ENCODE measurements at regions not wholly inside any gene's neighbourhood (a gene's known extent, or its start where the extent isn't known, plus 50 kb on each side); places are given as distances from the start of the nearest gene placed in this dataset.
"Not testable (repeated sequence)": the region's sequence is repeated elsewhere in the genome, so short reads cannot be mapped to it uniquely, and the experiment has no call there.

- Mint-ChIP-seq H3K4me1 (ENCODE audit: low read depth) (no peaks in the 10 kb centered on the region), H3K36me3 (ENCODE audit: low read depth) (no peaks in the 10 kb centered on the region), H3K4me3 (no peak overlapping the region), H3K27ac (no peak overlapping the region), H3K9me3 (peaks cover 18% of the 10 kb centered on the region), H3K27me3 (no peaks in the 10 kb centered on the region)
- Histone ChIP-seq H3K9me3 (ENCODE audit: control insufficient read depth in 1 of 2, insufficient read depth in 1 of 2, low read length in 2 of 2) (peaks cover 13 to 14% of the 10 kb centered on the region in 2 experiments), H3K27ac (ENCODE audit: low read depth in 1 of 2, low read length in 2 of 2) (no peak overlapping the region), H3K27me3 (ENCODE audit: control insufficient read depth in 1 of 2, insufficient read depth in 2 of 2, low read length in 2 of 2) (peaks cover 4 to 6% of the 10 kb centered on the region in 2 experiments), H3K36me3 (ENCODE audit: insufficient read depth, low read length) (no peaks in the 10 kb centered on the region), H3K4me1 (ENCODE audit: insufficient read depth, low read length) (no peaks in the 10 kb centered on the region), H3K4me3 (ENCODE audit: low read length) (no peak overlapping the region)
- no peak for ATAC-seq (ENCODE audit: poor library complexity)
- no peak for DNase-seq
- intact Hi-C loops (cut with DNase I, micrococcal nuclease) = no loop called here
- ChIA-PET CTCF (no interaction called here), POLR2A (no interaction called here)
- TF ChIP-seq CTCF (IDR thresholded peaks at IDR 0.05) = no peak
Observed at GRCh38 chr12:67107235-67107634, 161.9 kb upstream of the CAND1 start.

GRCh38 chr12:67107751-67108269, 161.3 kb upstream of the CAND1 start:
- CTCF ChIA-PET = no interaction called here
- Mint-ChIP-seq H3K4me3 (no peak overlapping the region), H3K27me3 (no peaks in the 10 kb centered on the region), H3K36me3 (ENCODE audit: low read depth) (no peaks in the 10 kb centered on the region), H3K9me3 (peaks cover 18% of the 10 kb centered on the region), H3K4me1 (ENCODE audit: low read depth) (no peaks in the 10 kb centered on the region), H3K27ac (no peak overlapping the region)
- Histone ChIP-seq H3K4me1 (ENCODE audit: insufficient read depth, low read length) (no peaks in the 10 kb centered on the region), H3K9me3 (ENCODE audit: control insufficient read depth in 1 of 2, insufficient read depth in 1 of 2, low read length in 2 of 2) (peaks cover 13% of the 10 kb centered on the region in 2 experiments), H3K36me3 (ENCODE audit: insufficient read depth, low read length) (no peaks in the 10 kb centered on the region), H3K27ac (ENCODE audit: low read depth in 1 of 2, low read length in 2 of 2) (no peak overlapping the region), H3K4me3 (ENCODE audit: low read length) (no peak overlapping the region), H3K27me3 (ENCODE audit: control insufficient read depth in 1 of 2, insufficient read depth in 2 of 2, low read length in 2 of 2) (peaks cover 4 to 6% of the 10 kb centered on the region in 2 experiments)
- ATAC-seq (ENCODE audit: poor library complexity) (no peak), DNase-seq (peak in 2 of 14 experiments; percentile 1 to 7)
- intact Hi-C loops (cut with DNase I, micrococcal nuclease) = no loop called here
- TF ChIP-seq CTCF (IDR thresholded peaks at IDR 0.05) = no peak
- POLR2A ChIA-PET = no interaction called here

- peaks cover 10 to 13% of the 10 kb centered on the region in 2 experiments for H3K9me3 ChIP-seq (ENCODE audit: control insufficient read depth in 1 of 2, insufficient read depth in 1 of 2, low read length in 2 of 2)
- not testable (repeated sequence) for H3K27ac Mint-ChIP-seq
Observed at GRCh38 chr12:67110345-67110744, 158.8 kb upstream of the CAND1 start.

GRCh38 chr12:67111182-67111581, 158.0 kb upstream of the CAND1 start:
- Histone ChIP-seq H3K9me3 (ENCODE audit: control insufficient read depth in 1 of 2, insufficient read depth in 1 of 2, low read length in 2 of 2) (peaks cover 9 to 10% of the 10 kb centered on the region in 2 experiments), H3K27me3 (ENCODE audit: control insufficient read depth in 1 of 2, insufficient read depth in 2 of 2, low read length in 2 of 2) (peaks cover 4 to 6% of the 10 kb centered on the region in 2 experiments), H3K36me3 (ENCODE audit: insufficient read depth, low read length) (no peaks in the 10 kb centered on the region), H3K4me3 (ENCODE audit: low read length) (no peak overlapping the region), H3K4me1 (ENCODE audit: insufficient read depth, low read length) (no peaks in the 10 kb centered on the region), H3K27ac (ENCODE audit: low read depth in 1 of 2, low read length in 2 of 2) (no peak overlapping the region)
- ChIA-PET CTCF (no interaction called here), POLR2A (no interaction called here)
- intact Hi-C loops (cut with DNase I, micrococcal nuclease) = no loop called here
- peaks cover 7% of the 10 kb centered on the region for H3K9me3 Mint-ChIP-seq
- H3K36me3 Mint-ChIP-seq (ENCODE audit: low read depth) = no peaks in the 10 kb centered on the region
- no peak for ATAC-seq (ENCODE audit: poor library complexity)
- peaks cover 7% of the 10 kb centered on the region for H3K27me3 Mint-ChIP-seq
- no peak for TF ChIP-seq CTCF (IDR thresholded peaks at IDR 0.05)
- DNase-seq = no peak
- H3K4me1 Mint-ChIP-seq (ENCODE audit: low read depth) = no peaks in the 10 kb centered on the region
- H3K4me3 Mint-ChIP-seq = no peak overlapping the region
- H3K27ac Mint-ChIP-seq = no peak overlapping the region

More at GRCh38 chr12:67110345-67110744, 158.8 kb upstream of the CAND1 start:
- H3K36me3 Mint-ChIP-seq (ENCODE audit: low read depth); H3K4me3 Mint-ChIP-seq; CTCF ChIA-PET; H3K4me3 ChIP-seq (ENCODE audit: low read length); POLR2A ChIA-PET; H3K36me3 ChIP-seq (ENCODE audit: insufficient read depth, low read length); ATAC-seq (ENCODE audit: poor library complexity); DNase-seq; H3K27me3 ChIP-seq (ENCODE audit: control insufficient read depth in 1 of 2, insufficient read depth in 2 of 2, low read length in 2 of 2); H3K4me1 Mint-ChIP-seq (ENCODE audit: low read depth); H3K27ac ChIP-seq (ENCODE audit: low read depth in 1 of 2, low read length in 2 of 2); H3K27me3 Mint-ChIP-seq; H3K4me1 ChIP-seq (ENCODE audit: insufficient read depth, low read length); intact Hi-C loops (cut with DNase I, micrococcal nuclease): not testable (repeated sequence)
- peaks cover 14% of the 10 kb centered on the region for H3K9me3 Mint-ChIP-seq
